HL-60 (cell line): ENCODE measurements at regions not wholly inside any gene's neighbourhood (a gene's known extent, or its start where the extent isn't known, plus 50 kb on each side); places are given as distances from the start of the nearest gene placed in this dataset.

Source experiments
- DNase-seq, 2 experiments: peaks; one replicate each; pipeline ENCODE4 v3.0.0-alpha.2; 2010 to 2020; ENCODE audit warnings: low read depth in 1 of 2, low spot score in 1 of 2
- H3K27ac ChIP-seq: fragments of 250-450 bp; sonication (Bioruptor Pico); replicated peaks from 2 replicates; pipeline ENCODE4 v1.5.1; 2020; ENCODE audit warnings: mild to moderate bottlenecking, moderate library complexity
- H3K27me3 ChIP-seq: fragments of 250-450 bp; sonication (Bioruptor Pico); 2 replicates; pipeline ENCODE4 v1.5.1; 2021; ENCODE audit warnings: mild to moderate bottlenecking, moderate library complexity; ENCODE audit not compliant: insufficient read depth, poor library complexity, severe bottlenecking
- H3K4me3 ChIP-seq: replicated peaks from 2 replicates; pipeline ENCODE4 v1.5.1; 2011; ENCODE audit warnings: mild to moderate bottlenecking, control low read depth, low read length; ENCODE audit not compliant: insufficient read depth
- CTCF ChIP-seq: IDR thresholded peaks from one replicate; pipeline ENCODE4 v1.5.1; 2011; ENCODE audit warnings: low read length, control low read depth, inconsistent platforms; ENCODE audit not compliant: insufficient read depth
- GABPA ChIP-seq: IDR thresholded peaks from 2 replicates; pipeline ENCODE4 v1.6.1; 2012; ENCODE audit warnings: low read depth
- POLR2AphosphoS5 ChIP-seq: IDR thresholded peaks from 2 replicates; pipeline ENCODE4 v1.6.1; 2012; ENCODE audit warnings: low read depth
- SPI1 ChIP-seq: IDR thresholded peaks from 2 replicates; pipeline ENCODE4 v1.6.1; 2012; ENCODE audit warnings: low read depth, mild to moderate bottlenecking, borderline replicate concordance
- TF ChIP-seq, protein P1 (sequence below): IDR thresholded peaks from 2 replicates; pipeline ENCODE4 v1.6.1; 2012; ENCODE audit warnings: low read depth; ENCODE audit not compliant: insufficient replicate concordance

DNA sequence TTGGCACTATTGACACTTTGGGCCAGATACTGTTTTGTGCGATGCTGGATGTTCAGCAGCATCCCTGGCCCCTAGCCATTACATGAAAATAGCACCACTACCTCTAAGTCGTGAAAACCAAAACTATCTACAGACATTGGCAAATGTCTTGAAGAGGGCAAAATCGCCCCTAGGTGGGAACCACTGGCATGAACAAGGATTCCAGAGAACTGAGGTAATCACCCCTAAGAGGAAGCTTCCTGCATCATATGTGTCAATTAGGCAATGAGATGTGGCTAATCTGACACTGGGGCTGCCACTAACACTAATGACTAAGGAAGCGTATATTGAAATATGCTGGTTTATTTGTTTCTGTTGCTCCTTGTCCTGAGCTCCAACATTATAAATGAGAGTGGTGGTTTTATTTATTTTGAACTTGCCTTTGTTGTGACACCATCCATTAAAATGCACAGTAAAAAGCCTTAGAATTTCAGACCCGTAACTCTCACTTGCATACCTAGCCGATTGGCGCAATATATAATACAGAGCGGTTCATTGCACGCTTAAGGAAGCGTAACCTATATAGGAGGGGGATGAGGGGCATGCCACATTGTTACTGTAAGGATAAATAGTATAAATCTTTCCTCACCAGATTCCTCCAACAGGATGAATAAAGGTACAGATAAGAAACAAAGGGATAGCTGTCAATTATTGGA is 299.8 kb upstream of the CNTN4 start:
- DNase-seq, result no peak
- no peaks in the 10 kb centered on the region for H3K27me3 ChIP-seq
- TF ChIP-seq, protein P1, sequence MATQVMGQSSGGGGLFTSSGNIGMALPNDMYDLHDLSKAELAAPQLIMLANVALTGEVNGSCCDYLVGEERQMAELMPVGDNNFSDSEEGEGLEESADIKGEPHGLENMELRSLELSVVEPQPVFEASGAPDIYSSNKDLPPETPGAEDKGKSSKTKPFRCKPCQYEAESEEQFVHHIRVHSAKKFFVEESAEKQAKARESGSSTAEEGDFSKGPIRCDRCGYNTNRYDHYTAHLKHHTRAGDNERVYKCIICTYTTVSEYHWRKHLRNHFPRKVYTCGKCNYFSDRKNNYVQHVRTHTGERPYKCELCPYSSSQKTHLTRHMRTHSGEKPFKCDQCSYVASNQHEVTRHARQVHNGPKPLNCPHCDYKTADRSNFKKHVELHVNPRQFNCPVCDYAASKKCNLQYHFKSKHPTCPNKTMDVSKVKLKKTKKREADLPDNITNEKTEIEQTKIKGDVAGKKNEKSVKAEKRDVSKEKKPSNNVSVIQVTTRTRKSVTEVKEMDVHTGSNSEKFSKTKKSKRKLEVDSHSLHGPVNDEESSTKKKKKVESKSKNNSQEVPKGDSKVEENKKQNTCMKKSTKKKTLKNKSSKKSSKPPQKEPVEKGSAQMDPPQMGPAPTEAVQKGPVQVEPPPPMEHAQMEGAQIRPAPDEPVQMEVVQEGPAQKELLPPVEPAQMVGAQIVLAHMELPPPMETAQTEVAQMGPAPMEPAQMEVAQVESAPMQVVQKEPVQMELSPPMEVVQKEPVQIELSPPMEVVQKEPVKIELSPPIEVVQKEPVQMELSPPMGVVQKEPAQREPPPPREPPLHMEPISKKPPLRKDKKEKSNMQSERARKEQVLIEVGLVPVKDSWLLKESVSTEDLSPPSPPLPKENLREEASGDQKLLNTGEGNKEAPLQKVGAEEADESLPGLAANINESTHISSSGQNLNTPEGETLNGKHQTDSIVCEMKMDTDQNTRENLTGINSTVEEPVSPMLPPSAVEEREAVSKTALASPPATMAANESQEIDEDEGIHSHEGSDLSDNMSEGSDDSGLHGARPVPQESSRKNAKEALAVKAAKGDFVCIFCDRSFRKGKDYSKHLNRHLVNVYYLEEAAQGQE, result no peak
- TF ChIP-seq SPI1, result no peak
- TF ChIP-seq CTCF, result no peak
- no peak for TF ChIP-seq GABPA
- no peak for TF ChIP-seq POLR2AphosphoS5

DNA sequence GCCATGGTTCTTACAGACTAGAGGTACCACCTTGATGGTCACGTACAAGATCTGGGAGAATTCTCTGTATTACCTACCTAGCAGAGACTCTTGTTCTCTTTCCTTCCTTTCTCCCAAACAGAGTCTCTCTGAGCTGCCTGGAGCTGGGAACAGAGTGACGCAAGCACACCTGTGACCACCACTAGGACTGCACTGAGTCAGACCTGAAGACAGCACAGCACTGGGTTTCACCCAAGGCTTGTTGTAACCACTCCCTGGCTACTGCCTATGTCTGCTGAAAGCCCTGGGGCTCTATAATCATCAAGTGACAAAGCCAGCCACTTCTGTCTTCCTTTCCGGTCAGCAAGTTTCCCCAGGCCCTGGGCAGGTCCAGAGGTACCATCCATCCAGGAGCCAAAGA is 293.3 kb upstream of the CNTN4 start:
- Histone ChIP-seq H3K27me3 (no peaks in the 10 kb centered on the region), H3K27ac (no peak overlapping the region), H3K4me3 (no peak overlapping the region)
- no peak for DNase-seq
- TF ChIP-seq POLR2AphosphoS5, result no peak
- TF ChIP-seq SPI1, result no peak
- TF ChIP-seq GABPA, result no peak
- no peak for TF ChIP-seq CTCF
- TF ChIP-seq, protein P1, result no peak

More for the DNA sequence above, 299.8 kb upstream of the CNTN4 start:
- no peak overlapping the region for H3K4me3 ChIP-seq
- no peak overlapping the region for H3K27ac ChIP-seq

- Histone ChIP-seq H3K4me3 (no peak overlapping the region), H3K27me3 (no peaks in the 10 kb centered on the region), H3K27ac (no peak overlapping the region)
- DNase-seq, result no peak
- TF ChIP-seq GABPA (no peak), POLR2AphosphoS5 (no peak), SPI1 (no peak), CTCF (no peak)
- TF ChIP-seq, protein P1, result no peak
Measured at GRCh38 chr3:1808590-1808989, 290.1 kb upstream of the CNTN4 start.
